Keratinocyte (primary cell): ENCODE measurements at regions not wholly inside any gene's neighbourhood (a gene's known extent, or its start where the extent isn't known, plus 50 kb on each side); places are given as distances from the start of the nearest gene placed in this dataset.
A peak's percentile ranks its signal among the peaks of the same experiment; 100 is the strongest.

Experiments used
- DNase-seq: peaks from one replicate; pipeline ENCODE4 v3.0.0-alpha.2; 2011; ENCODE audit warnings: low read depth, missing footprints, low spot score
- FAIRE-seq: peaks from 2 replicates; lab custom pipeline; 2011; peaks lifted over from hg19 to GRCh38; lab: Jason Lieb, UNC
- H2AFZ ChIP-seq: 2 replicates; pipeline ENCODE4 v1.6.0; 2012; ENCODE audit warnings: low read length, control low read depth, inconsistent platforms; ENCODE audit not compliant: control insufficient read depth
- H3K27ac ChIP-seq: 2 replicates; pipeline ENCODE4 v1.5.1; 2011; ENCODE audit warnings: low read length; ENCODE audit not compliant: control insufficient read depth, insufficient read depth
- H3K27me3 ChIP-seq: 3 replicates; pipeline ENCODE4 v1.6.0; 2011; ENCODE audit warnings: low read length; ENCODE audit not compliant: control insufficient read depth, insufficient read depth; ENCODE audit errors: extremely low read depth
- H3K36me3 ChIP-seq, 2 experiments: 2 replicates in 1 of 2; 3 replicates in 1 of 2; pipeline ENCODE4 v1.5.1; 2011; ENCODE audit warnings: low read length in 2 of 2, mild to moderate bottlenecking in 1 of 2; ENCODE audit not compliant: control insufficient read depth in 2 of 2, insufficient read depth in 2 of 2; ENCODE audit errors: extremely low read depth in 1 of 2
- H3K4me1 ChIP-seq: 3 replicates; pipeline ENCODE4 v1.5.1; 2011; ENCODE audit warnings: low read length; ENCODE audit not compliant: control insufficient read depth, insufficient read depth; ENCODE audit errors: extremely low read depth
- H3K4me2 ChIP-seq: 3 replicates; pipeline ENCODE4 v1.6.0; 2011; ENCODE audit warnings: low read depth, low read length; ENCODE audit not compliant: control insufficient read depth, insufficient read depth; ENCODE audit errors: extremely low read depth
- H3K4me3 ChIP-seq, 3 experiments: fragments of 200-600 bp in 1 of 3; sonication (generic) in 1 of 3; 2 replicates in 2 of 3; 3 replicates in 1 of 3; pipeline ENCODE4 v1.5.1; 2011 to 2016; ENCODE audit warnings: low read length in 3 of 3, mild to moderate bottlenecking in 3 of 3, control low read depth in 2 of 3, inconsistent platforms in 1 of 3, low read depth in 1 of 3, mixed read lengths in 1 of 3, mixed run types in 1 of 3, moderate library complexity in 1 of 3; ENCODE audit not compliant: control insufficient read depth in 2 of 3, insufficient read depth in 2 of 3; ENCODE audit errors: extremely low read depth in 1 of 3
- H3K79me2 ChIP-seq: 2 replicates; pipeline ENCODE4 v1.6.0; 2012; ENCODE audit warnings: low read length; ENCODE audit not compliant: control insufficient read depth, insufficient read depth
- H3K9ac ChIP-seq: 3 replicates; pipeline ENCODE4 v1.6.0; 2011; ENCODE audit warnings: low read length; ENCODE audit not compliant: control insufficient read depth, insufficient read depth; ENCODE audit errors: extremely low read depth
- H3K9me1 ChIP-seq: 3 replicates; pipeline ENCODE4 v1.6.0; 2011; ENCODE audit warnings: low read length; ENCODE audit not compliant: control insufficient read depth, insufficient read depth; ENCODE audit errors: extremely low read depth
- H3K9me3 ChIP-seq: 2 replicates; pipeline ENCODE4 v1.5.1; 2012; ENCODE audit warnings: low read depth, low read length; ENCODE audit not compliant: control insufficient read depth
- H4K20me1 ChIP-seq: 3 replicates; pipeline ENCODE4 v1.6.0; 2011; ENCODE audit warnings: low read length; ENCODE audit not compliant: control insufficient read depth, insufficient read depth; ENCODE audit errors: extremely low read depth
- EZH2 ChIP-seq: IDR thresholded peaks from one replicate; pipeline ENCODE4 v1.6.1; 2012; ENCODE audit warnings: inconsistent platforms, mild to moderate bottlenecking, low read length, moderate library complexity
- dilution Hi-C: fragments of 300-500 bp; cut with MboI; formaldehyde crosslinking; loops from one replicate; pipeline ENCODE4 v1.7.0; 2020; ENCODE audit warnings: low sequenced_read_pairs; ENCODE audit not compliant: extremely low pct_ligation_motif_present
- TF ChIP-seq, protein P1 (sequence below), 3 experiments: IDR thresholded peaks in 1 of 3; conservative IDR thresholded peaks in 1 of 3; optimal IDR thresholded peaks in 1 of 3; 2 replicates in 2 of 3; 3 replicates in 1 of 3; pipeline versions ENCODE3 to v1.5.1; 2011; ENCODE audit warnings: low read length in 3 of 3, mild to moderate bottlenecking in 3 of 3, moderate library complexity in 2 of 3, control low read depth in 1 of 3, inconsistent platforms in 1 of 3; ENCODE audit not compliant: insufficient read depth in 2 of 3; ENCODE audit errors: extremely low read depth in 1 of 3

DNA sequence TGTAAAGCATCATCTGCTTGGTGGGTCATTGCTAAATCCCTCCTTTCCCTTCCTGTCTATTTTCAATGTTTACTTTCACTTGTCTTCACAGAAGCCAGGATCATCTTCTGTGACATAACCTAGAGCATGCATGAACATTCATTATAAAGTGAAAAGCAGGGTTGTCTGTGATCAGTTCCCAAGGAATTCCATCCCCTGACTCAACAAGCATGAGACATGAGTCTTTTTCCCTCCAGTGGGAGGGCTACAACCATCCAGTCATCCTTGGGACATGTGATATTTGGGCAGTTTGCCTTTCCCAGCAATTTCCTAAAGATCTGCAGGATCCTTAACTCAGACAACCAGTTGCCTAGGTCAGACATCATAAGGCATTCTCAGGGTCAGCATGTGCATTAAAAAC lies 166.3 kb upstream of the TMEM196 start:
- Histone ChIP-seq H3K4me2 (no peak overlapping the region), H3K9me1 (no peaks in the 10 kb centered on the region), H4K20me1 (no peaks in the 10 kb centered on the region), H3K4me1 (peaks cover 13% of the 10 kb centered on the region), H3K27ac (no peak overlapping the region), H3K9me3 (no peaks in the 10 kb centered on the region), H3K4me3 (no peak overlapping the region), H3K79me2 (no peaks in the 10 kb centered on the region), H3K27me3 (no peaks in the 10 kb centered on the region), H2AFZ (no peak overlapping the region), H3K36me3 (no peaks in the 10 kb centered on the region), H3K9ac (no peak overlapping the region)
- dilution Hi-C loops, result no loop called here
- peak; percentile 84 for FAIRE-seq
- TF ChIP-seq EZH2, result no peak
- TF ChIP-seq, protein P1, sequence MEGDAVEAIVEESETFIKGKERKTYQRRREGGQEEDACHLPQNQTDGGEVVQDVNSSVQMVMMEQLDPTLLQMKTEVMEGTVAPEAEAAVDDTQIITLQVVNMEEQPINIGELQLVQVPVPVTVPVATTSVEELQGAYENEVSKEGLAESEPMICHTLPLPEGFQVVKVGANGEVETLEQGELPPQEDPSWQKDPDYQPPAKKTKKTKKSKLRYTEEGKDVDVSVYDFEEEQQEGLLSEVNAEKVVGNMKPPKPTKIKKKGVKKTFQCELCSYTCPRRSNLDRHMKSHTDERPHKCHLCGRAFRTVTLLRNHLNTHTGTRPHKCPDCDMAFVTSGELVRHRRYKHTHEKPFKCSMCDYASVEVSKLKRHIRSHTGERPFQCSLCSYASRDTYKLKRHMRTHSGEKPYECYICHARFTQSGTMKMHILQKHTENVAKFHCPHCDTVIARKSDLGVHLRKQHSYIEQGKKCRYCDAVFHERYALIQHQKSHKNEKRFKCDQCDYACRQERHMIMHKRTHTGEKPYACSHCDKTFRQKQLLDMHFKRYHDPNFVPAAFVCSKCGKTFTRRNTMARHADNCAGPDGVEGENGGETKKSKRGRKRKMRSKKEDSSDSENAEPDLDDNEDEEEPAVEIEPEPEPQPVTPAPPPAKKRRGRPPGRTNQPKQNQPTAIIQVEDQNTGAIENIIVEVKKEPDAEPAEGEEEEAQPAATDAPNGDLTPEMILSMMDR (optimal IDR thresholded peaks at IDR 0.05 in 1 of 3, IDR thresholded peaks at IDR 0.05 in 1 of 3, conservative IDR thresholded peaks at IDR 0.05 in 1 of 3; ENCODE audit: extremely low read depth in 1 of 3, insufficient read depth in 2 of 3, low read length in 3 of 3), result no peak
- no peak for DNase-seq

DNA sequence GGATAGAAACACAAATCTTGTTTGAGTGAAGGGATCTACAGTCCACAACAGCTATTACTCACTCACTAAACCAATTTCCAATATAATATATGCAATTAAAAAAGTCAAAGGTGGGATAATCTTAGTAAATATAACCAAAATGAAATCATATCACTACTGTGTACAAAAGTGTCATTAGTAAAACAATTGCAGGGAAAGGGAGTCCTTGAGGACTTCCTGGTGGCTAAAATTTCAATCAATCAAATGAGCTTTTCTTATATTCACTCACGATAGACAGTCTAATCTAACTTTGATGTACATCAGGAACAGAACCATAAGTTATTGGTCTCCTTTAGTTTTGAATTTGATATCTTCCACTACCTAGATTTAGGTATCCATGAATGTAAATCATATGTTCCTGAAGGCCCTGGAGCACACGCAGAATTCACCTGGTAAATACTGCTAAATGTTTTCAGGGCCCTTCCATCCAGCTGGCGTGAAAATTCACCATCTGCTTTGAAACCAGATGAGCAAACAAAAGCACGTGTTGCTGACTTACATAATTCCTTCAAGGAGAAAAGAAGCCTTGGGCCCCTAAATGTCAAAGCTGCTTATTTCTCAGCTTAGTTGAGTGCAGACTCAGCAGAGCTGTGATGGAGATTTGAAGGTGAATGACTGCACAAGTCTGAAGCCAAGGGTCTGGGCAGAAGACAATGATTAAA lies 159.3 kb upstream of the TMEM196 start:
- H3K4me3 ChIP-seq, result no peak overlapping the region
- dilution Hi-C loops, result no loop called here
- H3K79me2 ChIP-seq, result no peaks in the 10 kb centered on the region
- H3K9ac ChIP-seq, result no peak overlapping the region
- TF ChIP-seq, protein P1 (optimal IDR thresholded peaks at IDR 0.05 in 1 of 3, IDR thresholded peaks at IDR 0.05 in 1 of 3, conservative IDR thresholded peaks at IDR 0.05 in 1 of 3; ENCODE audit: extremely low read depth in 1 of 3, insufficient read depth in 2 of 3, low read length in 3 of 3), result no peak
- no peak for TF ChIP-seq EZH2
- no peaks in the 10 kb centered on the region for H3K4me1 ChIP-seq
- H3K9me3 ChIP-seq, result no peaks in the 10 kb centered on the region
- no peaks in the 10 kb centered on the region for H3K9me1 ChIP-seq
- DNase-seq (no peak), FAIRE-seq (no peak)
- H3K27me3 ChIP-seq, result no peaks in the 10 kb centered on the region
- no peaks in the 10 kb centered on the region for H4K20me1 ChIP-seq
- no peaks in the 10 kb centered on the region for H3K36me3 ChIP-seq
- H2AFZ ChIP-seq, result no peak overlapping the region
- no peak overlapping the region for H3K4me2 ChIP-seq
- no peak overlapping the region for H3K27ac ChIP-seq
